HEK293 (cell line): ENCODE measurements at regions not wholly inside any gene's neighbourhood (a gene's known extent, or its start where the extent isn't known, plus 50 kb on each side); places are given as distances from the start of the nearest gene placed in this dataset.

Experiments
- CTCF ChIA-PET: fragments of 350-600 bp; formaldehyde crosslinking; extraction: SDS; loops from one replicate; lab custom pipeline; 2021; ENCODE audit warnings: antibody characterized with exemption; lab: Yijun Ruan, JAX
- POLR2A ChIA-PET: fragments of 300-600 bp; formaldehyde crosslinking; extraction: SDS; loops from one replicate; lab custom pipeline; 2020; ENCODE audit warnings: antibody characterized with exemption, inconsistent platforms; lab: Yijun Ruan, JAX
- H3K27ac ChIP-seq: fragments of 200-500 bp; sonication (Bioruptor generic); 2 replicates; pipeline ENCODE4 v1.5.1; 2014; ENCODE audit warnings: low read depth, low read length, control low read depth, inconsistent platforms; ENCODE audit errors: extremely low read depth
- H3K36me3 ChIP-seq, 2 experiments: fragments of 200-500 bp in 1 of 2; sonication (Bioruptor generic) in 1 of 2; 1 replicate in 1 of 2; 2 replicates in 1 of 2; pipeline ENCODE4 v1.5.1; 2014 to 2017; ENCODE audit warnings: inconsistent platforms in 2 of 2, low read length in 2 of 2; ENCODE audit not compliant: control insufficient read depth in 2 of 2, insufficient read depth in 1 of 2
- H3K4me1 ChIP-seq: fragments of 200-500 bp; sonication (Bioruptor generic); 2 replicates; pipeline ENCODE4 v1.5.1; 2014; ENCODE audit warnings: mild to moderate bottlenecking, low read length, inconsistent platforms; ENCODE audit not compliant: control insufficient read depth, insufficient read depth
- H3K4me3 ChIP-seq: 2 replicates; pipeline ENCODE4 v1.5.1; 2011; ENCODE audit warnings: low read depth, mild to moderate bottlenecking, control low read depth, low read length, moderate library complexity
- H3K9me3 ChIP-seq: fragments of 200-500 bp; sonication (Bioruptor generic); 2 replicates; pipeline ENCODE4 v1.5.1; 2014; ENCODE audit warnings: low read depth, low read length, inconsistent platforms; ENCODE audit not compliant: control insufficient read depth, insufficient read depth
- ATF2 ChIP-seq: fragments of 450-650 bp; formaldehyde crosslinking; IDR thresholded peaks from 2 replicates; pipeline ENCODE4 v1.5.1; 2016; ENCODE audit warnings: missing biosample characterization, missing genetic modification characterization, low read depth
- GLIS2 ChIP-seq: fragments of 450-650 bp; formaldehyde crosslinking; IDR thresholded peaks from 2 replicates; pipeline ENCODE4 v1.5.1; 2016; ENCODE audit warnings: missing biosample characterization, missing genetic modification characterization
- HOXD13 ChIP-seq: sonication (generic); formaldehyde crosslinking; IDR thresholded peaks from 2 replicates; pipeline ENCODE4 v1.8.0; 2022; ENCODE audit warnings: missing genetic modification reagents, borderline replicate concordance
- KLF9 ChIP-seq: fragments of 450-650 bp; formaldehyde crosslinking; IDR thresholded peaks from 2 replicates; pipeline ENCODE4 v1.5.1; 2016; ENCODE audit warnings: missing biosample characterization, missing genetic modification characterization, low read depth
- RBAK ChIP-seq: fragments of 450-650 bp; formaldehyde crosslinking; IDR thresholded peaks from 2 replicates; pipeline ENCODE4 v1.5.1; 2016; ENCODE audit warnings: missing biosample characterization, missing genetic modification characterization
- SCRT2 ChIP-seq: fragments of 450-650 bp; formaldehyde crosslinking; IDR thresholded peaks from 2 replicates; pipeline ENCODE4 v1.5.1; 2016; ENCODE audit warnings: missing biosample characterization, missing genetic modification characterization
- ZNF174 ChIP-seq: fragments of 450-650 bp; formaldehyde crosslinking; IDR thresholded peaks from 2 replicates; pipeline ENCODE4 v1.5.0; 2017; ENCODE audit warnings: missing biosample characterization, mild to moderate bottlenecking, missing genetic modification characterization
- ZNF18 ChIP-seq: fragments of 450-650 bp; formaldehyde crosslinking; IDR thresholded peaks from 2 replicates; pipeline ENCODE4 v1.5.1; 2016; ENCODE audit warnings: missing biosample characterization, missing genetic modification characterization
- ZNF274 ChIP-seq, 2 experiments: fragments of 200-500 bp in 1 of 2; fragments of 450-650 bp in 1 of 2; sonication (Bioruptor generic) in 1 of 2; formaldehyde crosslinking in 1 of 2; IDR thresholded peaks; 2 replicates each; pipeline versions ENCODE4 v1.5.1 to v1.6.1; 2014 to 2016; ENCODE audit warnings: borderline replicate concordance in 1 of 2, inconsistent platforms in 1 of 2, low read length in 1 of 2, missing biosample characterization in 1 of 2, missing genetic modification characterization in 1 of 2
- ZNF311 ChIP-seq: fragments of 450-650 bp; formaldehyde crosslinking; IDR thresholded peaks from 2 replicates; pipeline ENCODE4 v1.5.1; 2017; ENCODE audit warnings: missing biosample characterization, missing genetic modification characterization, borderline replicate concordance
- ZNF324 ChIP-seq: fragments of 450-650 bp; formaldehyde crosslinking; IDR thresholded peaks from 2 replicates; pipeline ENCODE4 v1.5.1; 2016; ENCODE audit warnings: missing biosample characterization, missing genetic modification characterization
- ZNF37A ChIP-seq: fragments of 450-650 bp; IDR thresholded peaks from 2 replicates; pipeline ENCODE4 v1.5.1; 2018; ENCODE audit warnings: missing biosample characterization, missing genetic modification characterization
- ZNF394 ChIP-seq: fragments of 450-650 bp; formaldehyde crosslinking; IDR thresholded peaks from 2 replicates; pipeline ENCODE4 v1.5.1; 2016; ENCODE audit warnings: missing biosample characterization, missing genetic modification characterization, mild to moderate bottlenecking, moderate library complexity, borderline replicate concordance
- ZNF548 ChIP-seq: fragments of 450-650 bp; formaldehyde crosslinking; IDR thresholded peaks from 2 replicates; pipeline ENCODE4 v1.5.1; 2016; ENCODE audit warnings: missing biosample characterization, missing genetic modification characterization
- ZNF610 ChIP-seq: fragments of 450-650 bp; formaldehyde crosslinking; IDR thresholded peaks from 2 replicates; pipeline ENCODE4 v1.5.1; 2016; ENCODE audit warnings: missing biosample characterization, missing genetic modification characterization, borderline replicate concordance
- ZNF623 ChIP-seq: fragments of 450-650 bp; formaldehyde crosslinking; IDR thresholded peaks from 2 replicates; pipeline ENCODE4 v1.5.1; 2016; ENCODE audit warnings: missing biosample characterization, missing genetic modification characterization
- ZNF629 ChIP-seq: fragments of 450-650 bp; formaldehyde crosslinking; IDR thresholded peaks from 2 replicates; pipeline ENCODE4 v1.5.1; 2017; ENCODE audit warnings: missing biosample characterization, missing genetic modification characterization
- ZNF776 ChIP-seq: fragments of 450-650 bp; formaldehyde crosslinking; IDR thresholded peaks from 2 replicates; pipeline ENCODE4 v1.5.0; 2017; ENCODE audit warnings: missing biosample characterization, missing genetic modification characterization, borderline replicate concordance

- H3K27ac ChIP-seq: no peak overlapping the region
- POLR2A ChIA-PET: no interaction called here
- no peaks in the 10 kb centered on the region for H3K9me3 ChIP-seq
- CTCF ChIA-PET: no interaction called here
- no peaks in the 10 kb centered on the region for H3K36me3 ChIP-seq
- peaks cover 3% of the 10 kb centered on the region; the same call in 1 of the 2 replicates for H3K4me1 ChIP-seq
- TF ChIP-seq ZNF610 (tag by site-specific recombination): no peak
- TF ChIP-seq ZNF324: no peak
- TF ChIP-seq HOXD13 (CRISPR knock-in tag): no peak
- TF ChIP-seq ZNF548 (tag by site-specific recombination): no peak
- TF ChIP-seq ZNF274 (IDR thresholded peaks at IDR 0.05; ENCODE audit: low read length): no peak
- no peak for TF ChIP-seq ZNF274 (tag by site-specific recombination; IDR thresholded peaks at IDR 0.05; ENCODE audit: borderline replicate concordance)
- no peak for TF ChIP-seq ZNF629
- TF ChIP-seq GLIS2: no peak
- TF ChIP-seq ZNF776 (tag by site-specific recombination): no peak
- no peak for TF ChIP-seq KLF9
- no peak for TF ChIP-seq ZNF174 (tag by site-specific recombination)
- TF ChIP-seq ATF2 (tag by site-specific recombination): no peak
- TF ChIP-seq ZNF18: no peak
- no peak for TF ChIP-seq ZNF394 (tag by site-specific recombination)
- no peak for TF ChIP-seq ZNF311 (tag by site-specific recombination)
- TF ChIP-seq ZNF623 (tag by site-specific recombination): no peak
- TF ChIP-seq SCRT2: no peak
- H3K4me3 ChIP-seq: no peak overlapping the region
These were observed 76.3 kb upstream of the PLEKHA5 start for GRCh38 chr12:19053218-19053617.

GRCh38 chr12:19054035-19054434 is 75.5 kb upstream of the PLEKHA5 start:
- no peak for TF ChIP-seq RBAK (tag by site-specific recombination)
- ChIA-PET CTCF (no interaction called here), POLR2A (no interaction called here)
- peaks cover 9% of the 10 kb centered on the region for H3K4me1 ChIP-seq
- no peak overlapping the region for H3K27ac ChIP-seq
- no peaks in the 10 kb centered on the region for H3K9me3 ChIP-seq
- no peaks in the 10 kb centered on the region for H3K36me3 ChIP-seq
- H3K4me3 ChIP-seq: no peak overlapping the region

- CTCF ChIA-PET: interaction anchor here (0.6 kb wide), 1 partner anchor 105 kb away, joined by 5 read pairs; no protein-coding TSS in a partner anchor
- POLR2A ChIA-PET: no interaction called here
- Histone ChIP-seq H3K4me1 (peaks cover 9% of the 10 kb centered on the region), H3K36me3 (no peaks in the 10 kb centered on the region), H3K4me3 (no peak overlapping the region), H3K27ac (no peak overlapping the region), H3K9me3 (no peaks in the 10 kb centered on the region)
- no peak for TF ChIP-seq ZNF37A (tag by site-specific recombination)
These were observed 73.9 kb upstream of the PLEKHA5 start for GRCh38 chr12:19055589-19055988.
